MCF 10A (cell line): ENCODE measurements at regions not wholly inside any gene's neighbourhood (a gene's known extent, or its start where the extent isn't known, plus 50 kb on each side); places are given as distances from the start of the nearest gene placed in this dataset.

Source experiments
- BruUV-seq: library from RNA; stranded (reverse); fragments of 400-500 nt; replicated peaks from 2 replicates; lab custom pipeline; 2021; lab: Mats Ljungman, UMichigan
- CTCF ChIA-PET: fragments of 300-600 bp; sonication (Branson Sonifier 250); formaldehyde crosslinking; extraction: SDS; loops from one replicate; lab custom pipeline; 2021; ENCODE audit warnings: antibody characterized with exemption, inconsistent platforms; lab: Yijun Ruan, JAX
- POLR2A ChIA-PET: fragments of 300-600, 350-650 bp; sonication (Branson Sonifier 250); formaldehyde crosslinking; extraction: SDS; loops from one replicate; lab custom pipeline; 2020; ENCODE audit warnings: antibody characterized with exemption, inconsistent platforms; lab: Yijun Ruan, JAX
- DNase-seq: peaks from one replicate; pipeline ENCODE4 v3.0.0-alpha.2; 2018; ENCODE audit not compliant: unreplicated experiment
- H3K27ac Mint-ChIP-seq: one replicate; pipeline ENCODE4 v1.8.0; 2022; ENCODE audit warnings: mild to moderate bottlenecking, low read depth, mixed read lengths; ENCODE audit not compliant: unreplicated experiment
- H3K27me3 Mint-ChIP-seq: one replicate; pipeline ENCODE4 v1.8.0; 2022; ENCODE audit warnings: mixed read lengths; ENCODE audit not compliant: insufficient read depth, unreplicated experiment
- H3K36me3 Mint-ChIP-seq: one replicate; pipeline ENCODE4 v1.8.0; 2022; ENCODE audit warnings: mild to moderate bottlenecking, moderate library complexity, mixed read lengths; ENCODE audit not compliant: insufficient read depth, unreplicated experiment
- H3K4me1 Mint-ChIP-seq: one replicate; pipeline ENCODE4 v1.8.0; 2022; ENCODE audit warnings: mixed read lengths; ENCODE audit not compliant: insufficient read depth, unreplicated experiment
- H3K4me3 Mint-ChIP-seq: one replicate; pipeline ENCODE4 v1.8.0; 2022; ENCODE audit warnings: mild to moderate bottlenecking, moderate library complexity, mixed read lengths; ENCODE audit not compliant: unreplicated experiment
- H3K9me3 Mint-ChIP-seq: one replicate; pipeline ENCODE4 v1.8.0; 2022; ENCODE audit warnings: mixed read lengths; ENCODE audit not compliant: unreplicated experiment
- CTCF ChIP-seq: fragments of 200-600 bp; IDR thresholded peaks from one replicate; pipeline ENCODE4 v1.8.0; 2022; ENCODE audit warnings: antibody characterized with exemption, mild to moderate bottlenecking; ENCODE audit not compliant: unreplicated experiment
- intact Hi-C: fragments of 100-400 bp; cut with micrococcal nuclease; formaldehyde crosslinking; loops from 2 replicates; pipeline ENCODE4 v1.14.1; 2022

DNA sequence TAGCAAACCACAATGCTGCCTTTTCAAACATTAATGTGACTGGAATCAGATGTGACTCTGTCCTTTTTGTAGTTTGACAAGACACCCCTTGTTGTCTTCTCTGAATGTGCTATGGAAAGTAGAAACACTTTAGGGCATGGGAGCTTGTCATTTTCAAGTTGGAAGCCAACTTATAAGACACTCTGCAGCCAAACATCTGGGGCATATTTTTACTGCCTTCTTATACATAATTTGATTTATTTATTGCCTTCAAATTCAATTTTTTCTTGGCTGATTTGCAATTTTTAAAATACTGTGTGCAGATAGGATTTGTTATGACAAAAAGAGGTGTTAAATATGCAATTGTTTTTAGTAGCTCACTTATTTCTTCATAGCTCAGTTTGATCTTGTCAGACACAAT is 1002.0 kb upstream of the PCDH7 start:
- Mint-ChIP-seq H3K4me1 (no peaks in the 10 kb centered on the region), H3K9me3 (no peaks in the 10 kb centered on the region), H3K36me3 (no peaks in the 10 kb centered on the region), H3K4me3 (no peak overlapping the region), H3K27me3 (no peaks in the 10 kb centered on the region), H3K27ac (no peak overlapping the region)
- no TSS peak for BruUV-seq
- POLR2A ChIA-PET = no interaction called here
- no peak for DNase-seq
- TF ChIP-seq CTCF = no peak
- intact Hi-C loops = no loop called here
- CTCF ChIA-PET = no interaction called here

DNA sequence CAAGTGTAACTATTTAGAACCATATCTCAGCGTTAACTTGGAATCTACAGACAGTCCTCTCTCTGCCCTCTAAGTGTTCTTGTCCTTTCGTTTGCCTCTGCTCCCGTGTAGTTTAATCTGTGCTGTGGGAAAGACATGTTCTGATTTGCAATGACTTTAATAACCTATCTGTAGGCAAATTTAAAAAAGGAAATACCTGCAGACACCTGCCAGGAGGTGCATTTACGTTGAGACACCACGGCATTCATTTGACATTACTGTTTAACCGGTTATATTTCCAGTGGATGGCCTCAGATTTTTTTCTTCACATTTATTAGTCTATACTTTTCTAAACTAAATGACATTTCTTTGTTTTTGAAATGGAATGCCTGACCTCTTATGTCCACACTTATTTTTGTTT is 997.9 kb upstream of the PCDH7 start:
- no TSS peak for BruUV-seq
- Mint-ChIP-seq H3K4me3 (no peak overlapping the region), H3K36me3 (no peaks in the 10 kb centered on the region), H3K9me3 (no peaks in the 10 kb centered on the region), H3K4me1 (no peaks in the 10 kb centered on the region), H3K27me3 (no peaks in the 10 kb centered on the region), H3K27ac (no peak overlapping the region)
- no peak for TF ChIP-seq CTCF
- ChIA-PET POLR2A (no interaction called here), CTCF (no interaction called here)
- intact Hi-C loops = no loop called here
- no peak for DNase-seq

- TF ChIP-seq CTCF = no peak
- Mint-ChIP-seq H3K27ac (no peak overlapping the region), H3K4me1 (no peaks in the 10 kb centered on the region), H3K36me3 (no peaks in the 10 kb centered on the region), H3K27me3 (no peaks in the 10 kb centered on the region), H3K9me3 (no peaks in the 10 kb centered on the region), H3K4me3 (no peak overlapping the region)
- ChIA-PET CTCF (no interaction called here), POLR2A (no interaction called here)
- no TSS peak for BruUV-seq
- intact Hi-C loops = no loop called here
- no peak for DNase-seq
Measured at GRCh38 chr4:29726938-29727337, 993.2 kb upstream of the PCDH7 start.

- CTCF ChIA-PET = no interaction called here
- no peak overlapping the region for H3K27ac Mint-ChIP-seq
- H3K9me3 Mint-ChIP-seq = no peaks in the 10 kb centered on the region
- no peaks in the 10 kb centered on the region for H3K36me3 Mint-ChIP-seq
- POLR2A ChIA-PET = no interaction called here
- TF ChIP-seq CTCF = no peak
- no peak overlapping the region for H3K4me3 Mint-ChIP-seq
- no peaks in the 10 kb centered on the region for H3K27me3 Mint-ChIP-seq
- H3K4me1 Mint-ChIP-seq = no peaks in the 10 kb centered on the region
- DNase-seq = no peak
- intact Hi-C loops = no loop called here
- BruUV-seq = no TSS peak
Measured at GRCh38 chr4:29734343-29735213, 985.6 kb upstream of the PCDH7 start.
